OCI-LY7 (cell line): ENCODE measurements at regions not wholly inside any gene's neighbourhood (a gene's known extent, or its start where the extent isn't known, plus 50 kb on each side); places are given as distances from the start of the nearest gene placed in this dataset.

ENCODE experiments used
- BruUV-seq: library from RNA; stranded (reverse); fragments of 400-500 nt; replicated peaks from 2 replicates; lab custom pipeline; 2021; lab: Mats Ljungman, UMichigan
- CTCF ChIA-PET: fragments of 300-600 bp; sonication (Branson Sonifier 250); formaldehyde crosslinking; loops from one replicate; lab custom pipeline; 2022; ENCODE audit warnings: antibody characterized with exemption; ENCODE audit not compliant: unreplicated experiment; lab: Charles Lee
- POLR2A ChIA-PET: fragments of 300-600 bp; sonication (Branson Sonifier 250); formaldehyde crosslinking; loops from one replicate; lab custom pipeline; 2022; ENCODE audit warnings: antibody characterized with exemption; lab: Charles Lee
- DNase-seq: peaks from one replicate; pipeline ENCODE4 v3.0.0-alpha.2; 2015; ENCODE audit warnings: low spot score
- H2AFZ ChIP-seq: fragments of 200-600 bp; sonication (generic), shearing (Covaris generic); 2 replicates; pipeline ENCODE4 v1.6.1; 2014; ENCODE audit warnings: mild to moderate bottlenecking, antibody characterized with exemption, low read length, moderate library complexity
- H3K27ac ChIP-seq: fragments of 200-600 bp; sonication (generic); 2 replicates; pipeline ENCODE4 v1.5.1; 2014; ENCODE audit warnings: mixed run types, low read depth, mild to moderate bottlenecking, moderate library complexity, low read length, inconsistent platforms; ENCODE audit not compliant: poor library complexity, severe bottlenecking
- H3K36me3 ChIP-seq: fragments of 200-600 bp; sonication (generic); 2 replicates; pipeline ENCODE4 v1.6.1; 2014; ENCODE audit warnings: mild to moderate bottlenecking, antibody characterized with exemption, low read length, moderate library complexity, mixed read lengths; ENCODE audit not compliant: insufficient read depth
- H3K4me1 ChIP-seq: fragments of 200-600 bp; sonication (generic); 2 replicates; pipeline ENCODE4 v1.5.1; 2014; ENCODE audit warnings: mild to moderate bottlenecking, low read length; ENCODE audit not compliant: insufficient read depth, poor library complexity, severe bottlenecking
- H3K4me2 ChIP-seq: fragments of 200-600 bp; sonication (generic); 2 replicates; pipeline ENCODE4 v1.6.1; 2014; ENCODE audit warnings: mild to moderate bottlenecking, low read length
- H3K4me3 ChIP-seq: fragments of 200-600 bp; sonication (generic); 2 replicates; pipeline ENCODE4 v1.5.1; 2014; ENCODE audit warnings: mild to moderate bottlenecking, low read depth, low read length; ENCODE audit not compliant: poor library complexity, severe bottlenecking
- H3K79me2 ChIP-seq: fragments of 200-600 bp; sonication (generic); 2 replicates; pipeline ENCODE4 v1.6.1; 2016; ENCODE audit warnings: low read depth, mild to moderate bottlenecking, low read length, moderate library complexity, mixed read lengths; ENCODE audit not compliant: insufficient read depth
- H3K9me2 ChIP-seq: fragments of 200-600 bp; sonication (generic); 2 replicates; pipeline ENCODE4 v1.6.1; 2016; ENCODE audit warnings: mild to moderate bottlenecking, low read length, mixed read lengths; ENCODE audit not compliant: insufficient read depth
- H3K9me3 ChIP-seq: fragments of 200-600 bp; sonication (generic); 2 replicates; pipeline ENCODE4 v1.6.1; 2014; ENCODE audit warnings: mild to moderate bottlenecking, mixed run types, low read length, mixed read lengths
- H4K20me1 ChIP-seq: fragments of 200-600 bp; sonication (generic); 2 replicates; pipeline ENCODE4 v1.6.1; 2014; ENCODE audit warnings: mild to moderate bottlenecking, antibody characterized with exemption, low read length, moderate library complexity, mixed read lengths; ENCODE audit not compliant: insufficient read depth
- EZH2phosphoT487 ChIP-seq: fragments of 200-600 bp; sonication (generic); IDR thresholded peaks from 2 replicates; pipeline ENCODE4 v1.6.1; 2018; ENCODE audit warnings: low read depth, borderline replicate concordance, mild to moderate bottlenecking, mixed run types, antibody characterized with exemption, low read length, moderate library complexity, mixed read lengths
- intact Hi-C: fragments of 100-400 bp; cut with micrococcal nuclease; formaldehyde crosslinking; loops from one replicate; pipeline ENCODE4 v1.10.0; 2022; ENCODE audit not compliant: unreplicated experiment
- TF ChIP-seq, protein P1 (sequence below): fragments of 200-600 bp; sonication (generic); conservative IDR thresholded peaks from 2 replicates; pipeline ENCODE4 v1.5.1; 2014; ENCODE audit warnings: mild to moderate bottlenecking, antibody characterized with exemption, low read length, moderate library complexity, mixed read lengths

DNA sequence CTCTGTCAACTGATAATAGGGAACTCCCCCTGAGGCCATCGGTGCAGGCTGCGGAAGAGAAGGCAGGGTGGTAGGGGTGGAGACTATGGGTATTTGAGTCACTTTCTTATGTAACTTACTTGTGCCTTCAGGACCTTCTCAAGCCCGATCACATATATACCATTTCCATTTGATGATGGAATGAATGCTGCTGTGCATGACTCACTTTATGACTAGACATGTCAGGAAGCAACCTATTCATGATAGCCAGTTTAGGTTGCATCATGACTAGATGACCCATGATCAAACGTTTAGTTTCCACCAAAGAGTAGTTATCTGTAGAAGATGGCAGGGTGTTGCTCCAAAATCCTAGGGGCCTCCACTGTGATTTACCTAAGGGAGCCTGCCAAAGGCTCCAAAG, 435.5 kb downstream of the DTHD1 start:
- ChIA-PET CTCF (no interaction called here), POLR2A (no interaction called here)
- DNase-seq = no peak
- Histone ChIP-seq H3K36me3 (no peaks in the 10 kb centered on the region), H3K4me3 (no peak overlapping the region), H3K9me2 (no peaks in the 10 kb centered on the region), H2AFZ (no peak overlapping the region), H3K4me2 (no peak overlapping the region), H3K9me3 (no peaks in the 10 kb centered on the region), H3K79me2 (no peaks in the 10 kb centered on the region), H3K4me1 (no peaks in the 10 kb centered on the region), H3K27ac (no peak overlapping the region), H4K20me1 (no peaks in the 10 kb centered on the region)
- no TSS peak for BruUV-seq
- intact Hi-C loops = no loop called here
- TF ChIP-seq EZH2phosphoT487 = no peak
- TF ChIP-seq, protein P1, sequence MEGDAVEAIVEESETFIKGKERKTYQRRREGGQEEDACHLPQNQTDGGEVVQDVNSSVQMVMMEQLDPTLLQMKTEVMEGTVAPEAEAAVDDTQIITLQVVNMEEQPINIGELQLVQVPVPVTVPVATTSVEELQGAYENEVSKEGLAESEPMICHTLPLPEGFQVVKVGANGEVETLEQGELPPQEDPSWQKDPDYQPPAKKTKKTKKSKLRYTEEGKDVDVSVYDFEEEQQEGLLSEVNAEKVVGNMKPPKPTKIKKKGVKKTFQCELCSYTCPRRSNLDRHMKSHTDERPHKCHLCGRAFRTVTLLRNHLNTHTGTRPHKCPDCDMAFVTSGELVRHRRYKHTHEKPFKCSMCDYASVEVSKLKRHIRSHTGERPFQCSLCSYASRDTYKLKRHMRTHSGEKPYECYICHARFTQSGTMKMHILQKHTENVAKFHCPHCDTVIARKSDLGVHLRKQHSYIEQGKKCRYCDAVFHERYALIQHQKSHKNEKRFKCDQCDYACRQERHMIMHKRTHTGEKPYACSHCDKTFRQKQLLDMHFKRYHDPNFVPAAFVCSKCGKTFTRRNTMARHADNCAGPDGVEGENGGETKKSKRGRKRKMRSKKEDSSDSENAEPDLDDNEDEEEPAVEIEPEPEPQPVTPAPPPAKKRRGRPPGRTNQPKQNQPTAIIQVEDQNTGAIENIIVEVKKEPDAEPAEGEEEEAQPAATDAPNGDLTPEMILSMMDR = no peak

DNA sequence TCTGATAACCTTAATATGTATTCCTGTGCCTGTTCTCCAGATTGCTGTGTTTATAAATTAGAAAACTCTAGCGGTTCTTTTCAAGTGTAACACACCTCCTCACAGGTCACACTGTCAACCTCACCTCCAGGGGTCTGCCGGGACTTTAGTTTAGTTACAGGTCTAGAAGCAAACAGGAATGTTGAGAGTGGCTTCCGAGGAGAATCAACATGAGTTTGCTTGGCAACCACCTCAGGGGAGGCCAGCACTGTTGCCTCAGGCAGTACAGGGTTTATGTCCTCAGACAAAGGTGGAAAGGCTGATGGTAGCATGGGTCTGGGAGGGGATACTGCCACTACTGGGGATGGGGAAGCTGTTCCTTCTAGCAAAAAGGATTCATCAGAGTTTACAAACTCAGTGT, 438.0 kb downstream of the DTHD1 start:
- Histone ChIP-seq H4K20me1 (no peaks in the 10 kb centered on the region), H3K4me2 (no peak overlapping the region), H3K27ac (no peak overlapping the region), H3K4me3 (no peak overlapping the region), H3K9me2 (no peaks in the 10 kb centered on the region), H3K36me3 (no peaks in the 10 kb centered on the region), H3K9me3 (no peaks in the 10 kb centered on the region), H3K4me1 (no peaks in the 10 kb centered on the region), H2AFZ (no peak overlapping the region), H3K79me2 (no peaks in the 10 kb centered on the region)
- intact Hi-C loops = no loop called here
- POLR2A ChIA-PET = no interaction called here
- TF ChIP-seq, protein P1 = no peak
- TF ChIP-seq EZH2phosphoT487 = no peak
- no TSS peak for BruUV-seq
- DNase-seq = no peak
- CTCF ChIA-PET = interaction anchor here (0.6 kb wide), 1 partner anchor 1947 kb away, joined by 3 read pairs; no protein-coding TSS in a partner anchor

DNA sequence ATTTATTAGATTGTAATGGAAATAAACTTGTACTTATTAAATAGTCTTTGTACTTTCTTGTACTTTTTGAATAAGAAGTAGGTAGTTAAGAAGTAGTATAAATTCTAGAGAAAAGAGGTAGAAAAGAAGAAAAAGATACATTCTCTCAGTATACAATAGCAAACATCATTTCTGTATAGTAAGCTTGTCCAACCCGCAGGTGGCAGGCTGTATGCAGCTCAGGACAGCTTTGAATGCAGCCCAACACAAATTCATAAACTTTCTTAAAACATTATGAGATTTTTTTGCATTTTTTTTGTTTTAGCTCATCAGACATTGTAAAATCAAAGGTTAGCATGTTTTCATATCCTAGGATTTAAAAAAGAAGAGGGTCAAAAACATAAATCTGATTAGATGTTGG, 441.6 kb downstream of the DTHD1 start:
- no peaks in the 10 kb centered on the region for H3K9me2 ChIP-seq
- CTCF ChIA-PET = no interaction called here
- no peaks in the 10 kb centered on the region for H3K36me3 ChIP-seq
- no peaks in the 10 kb centered on the region for H3K79me2 ChIP-seq
- DNase-seq = no peak
- no peak overlapping the region for H3K4me3 ChIP-seq
- H4K20me1 ChIP-seq = no peaks in the 10 kb centered on the region
- no peaks in the 10 kb centered on the region for H3K4me1 ChIP-seq
- H3K4me2 ChIP-seq = no peak overlapping the region
- no peak for TF ChIP-seq EZH2phosphoT487
- TF ChIP-seq, protein P1 = peak; percentile 20; the same call in 1 of the 2 replicates
- intact Hi-C loops = no loop called here
- POLR2A ChIA-PET = interaction anchor here (0.6 to 1.9 kb wide), 5 partner anchors 11 to 1597 kb away, joined by 3 to 8 read pairs (median 3); no protein-coding TSS in a partner anchor
- no TSS peak for BruUV-seq
- no peak overlapping the region for H3K27ac ChIP-seq
- no peak overlapping the region for H2AFZ ChIP-seq
- H3K9me3 ChIP-seq = no peaks in the 10 kb centered on the region
